Loucy (cell line): ENCODE measurements at regions not wholly inside any gene's neighbourhood (a gene's known extent, or its start where the extent isn't known, plus 50 kb on each side); places are given as distances from the start of the nearest gene placed in this dataset.

Experiments used
- H2AFZ ChIP-seq: fragments of 200-600 bp; sonication (generic); 2 replicates; pipeline ENCODE4 v1.6.0; 2016; ENCODE audit warnings: antibody characterized with exemption, mild to moderate bottlenecking, low read length, moderate library complexity
- H3F3A ChIP-seq: fragments of 200-600 bp; 2 replicates; pipeline ENCODE4 v1.6.0; 2016; ENCODE audit warnings: antibody characterized with exemption, low read depth, mild to moderate bottlenecking
- H3K27me3 ChIP-seq: fragments of 200-600 bp; sonication (generic); 2 replicates; pipeline ENCODE4 v1.6.1; 2014; ENCODE audit warnings: low read length, mild to moderate bottlenecking; ENCODE audit not compliant: insufficient read depth, poor library complexity, severe bottlenecking
- H3K36me3 ChIP-seq: fragments of 200-600 bp; sonication (generic); 2 replicates; pipeline ENCODE4 v1.6.1; 2016; ENCODE audit warnings: low read length; ENCODE audit not compliant: insufficient read depth
- H3K4me1 ChIP-seq: fragments of 200-600 bp; sonication (generic); 2 replicates; pipeline ENCODE4 v1.5.1; 2014; ENCODE audit warnings: low read length, mild to moderate bottlenecking; ENCODE audit not compliant: insufficient read depth, poor library complexity, severe bottlenecking
- H3K4me2 ChIP-seq: fragments of 200-600 bp; sonication (generic); 2 replicates; pipeline ENCODE4 v1.6.0; 2014; ENCODE audit warnings: antibody characterized with exemption, low read length, low read depth, mild to moderate bottlenecking; ENCODE audit not compliant: poor library complexity, severe bottlenecking
- H3K4me3 ChIP-seq: fragments of 200-600 bp; sonication (generic); 2 replicates; pipeline ENCODE4 v1.5.1; 2014; ENCODE audit warnings: low read length, mild to moderate bottlenecking, mixed read lengths; ENCODE audit not compliant: poor library complexity, severe bottlenecking
- H3K79me2 ChIP-seq: fragments of 200-600 bp; sonication (generic); 2 replicates; pipeline ENCODE4 v1.6.1; 2014; ENCODE audit warnings: low read length; ENCODE audit not compliant: insufficient read depth
- H3K9ac ChIP-seq: fragments of 200-600 bp; sonication (generic); 2 replicates; pipeline ENCODE4 v1.6.0; 2014; ENCODE audit warnings: mild to moderate bottlenecking, low read depth, low read length, moderate library complexity; ENCODE audit not compliant: poor library complexity, severe bottlenecking
- H3K9me2 ChIP-seq: fragments of 200-600 bp; sonication (generic); replicated peaks from 2 replicates; pipeline ENCODE4 v1.6.1; 2016; ENCODE audit warnings: low read depth, low read length, mixed read lengths
- H3K9me3 ChIP-seq: fragments of 200-600 bp; sonication (generic); 2 replicates; pipeline ENCODE4 v1.6.1; 2014; ENCODE audit warnings: mild to moderate bottlenecking, antibody characterized with exemption, low read length, low read depth; ENCODE audit not compliant: insufficient read depth
- H4K20me1 ChIP-seq: fragments of 200-600 bp; sonication (generic); 2 replicates; pipeline ENCODE4 v1.6.0; 2014; ENCODE audit warnings: antibody characterized with exemption, low read length, mild to moderate bottlenecking; ENCODE audit not compliant: insufficient read depth, poor library complexity, severe bottlenecking
- CTCF ChIP-seq: fragments of 200-600 bp; sonication (generic); conservative IDR thresholded peaks from 2 replicates; pipeline ENCODE4 v1.5.1; 2014; ENCODE audit warnings: mild to moderate bottlenecking, antibody characterized with exemption, low read length
- EZH2phosphoT487 ChIP-seq: fragments of 200-600 bp; IDR thresholded peaks from 2 replicates; pipeline ENCODE4 v1.6.1; 2018; ENCODE audit warnings: antibody characterized with exemption, mild to moderate bottlenecking, moderate library complexity, borderline replicate concordance

- no peaks in the 10 kb centered on the region for H3K36me3 ChIP-seq
- H3K4me3 ChIP-seq = no peak overlapping the region
- no peaks in the 10 kb centered on the region for H3K79me2 ChIP-seq
- no peak overlapping the region for H3K4me2 ChIP-seq
- no peak overlapping the region for H3K9ac ChIP-seq
- H3K27me3 ChIP-seq = no peaks in the 10 kb centered on the region
- peaks cover 23% of the 10 kb centered on the region for H3K4me1 ChIP-seq
- H3K9me3 ChIP-seq = no peaks in the 10 kb centered on the region
- H2AFZ ChIP-seq = no peak overlapping the region
- TF ChIP-seq CTCF = no peak
- no peak for TF ChIP-seq EZH2phosphoT487
- H3K9me2 ChIP-seq = no peaks in the 10 kb centered on the region
- H4K20me1 ChIP-seq = no peaks in the 10 kb centered on the region
- no peaks in the 10 kb centered on the region for H3F3A ChIP-seq
These were observed 370.4 kb upstream of the FAT3 start for GRCh38 chr11:91854171-91854570.

DNA sequence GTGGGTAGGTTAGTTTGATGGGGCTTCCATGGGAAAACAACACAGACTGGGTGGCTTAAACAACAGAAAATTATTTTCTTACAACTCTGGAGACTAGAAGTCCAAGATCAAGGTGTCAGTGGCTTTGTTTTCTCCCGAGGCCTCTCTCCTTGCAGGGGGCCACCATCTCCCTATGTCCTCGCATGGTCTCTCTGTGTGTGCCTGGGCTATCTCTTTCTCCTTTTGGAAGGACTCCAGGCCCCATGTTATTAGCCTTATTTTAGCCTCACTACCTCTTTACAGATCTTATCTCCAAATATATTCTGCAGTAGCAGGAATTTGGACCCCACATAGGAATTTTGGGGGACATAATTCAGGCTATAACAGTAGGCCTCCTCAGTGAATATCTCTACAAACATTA is 372.7 kb upstream of the FAT3 start:
- Histone ChIP-seq H4K20me1 (no peaks in the 10 kb centered on the region), H3F3A (no peaks in the 10 kb centered on the region), H3K9me2 (no peaks in the 10 kb centered on the region), H3K9ac (no peak overlapping the region), H3K27me3 (no peaks in the 10 kb centered on the region), H3K4me3 (no peak overlapping the region), H3K79me2 (no peaks in the 10 kb centered on the region), H2AFZ (peak overlapping the region; percentile 63), H3K36me3 (no peaks in the 10 kb centered on the region), H3K4me1 (peaks cover 23% of the 10 kb centered on the region), H3K4me2 (peak overlapping the region; percentile 40), H3K9me3 (no peaks in the 10 kb centered on the region)
- TF ChIP-seq EZH2phosphoT487 = no peak
- TF ChIP-seq CTCF = no peak

GRCh38 chr11:91850533-91851275 is 373.9 kb upstream of the FAT3 start:
- H3K9ac ChIP-seq = peak overlapping the region; percentile 39
- TF ChIP-seq EZH2phosphoT487 (no peak), CTCF (no peak)

More at GRCh38 chr11:91850533-91851275, 373.9 kb upstream of the FAT3 start:
- H3K9me2 ChIP-seq = no peaks in the 10 kb centered on the region
- H4K20me1 ChIP-seq = no peaks in the 10 kb centered on the region
- H3K27me3 ChIP-seq = no peaks in the 10 kb centered on the region
- peaks cover 23% of the 10 kb centered on the region for H3K4me1 ChIP-seq
- no peaks in the 10 kb centered on the region for H3K36me3 ChIP-seq
- H3F3A ChIP-seq = no peaks in the 10 kb centered on the region
- H3K4me2 ChIP-seq = peak overlapping the region; percentile 40
- H3K79me2 ChIP-seq = no peaks in the 10 kb centered on the region
- no peak overlapping the region for H3K4me3 ChIP-seq
- peak overlapping the region; percentile 63 for H2AFZ ChIP-seq
- H3K9me3 ChIP-seq = no peaks in the 10 kb centered on the region
